Mesendoderm (in vitro differentiated cells): ENCODE measurements at regions not wholly inside any gene's neighbourhood (a gene's known extent, or its start where the extent isn't known, plus 50 kb on each side); places are given as distances from the start of the nearest gene placed in this dataset.
A peak's percentile ranks its signal among the peaks of the same experiment; 100 is the strongest.

Experiments
- DNase-seq: peaks from one replicate; pipeline ENCODE4 v3.0.0; 2013
- H2AK5ac ChIP-seq: 2 replicates; pipeline ENCODE4 v1.6.1; 2013; ENCODE audit warnings: low read length, inconsistent platforms
- H2BK120ac ChIP-seq: 2 replicates; pipeline ENCODE4 v1.6.1; 2013; ENCODE audit warnings: low read depth, mild to moderate bottlenecking, low read length, moderate library complexity, mixed read lengths
- H2BK15ac ChIP-seq: replicated peaks from 2 replicates; pipeline ENCODE4 v1.6.1; 2013; ENCODE audit warnings: low read depth, mild to moderate bottlenecking, moderate library complexity
- H2BK5ac ChIP-seq: 2 replicates; pipeline ENCODE4 v1.6.1; 2013; ENCODE audit warnings: low read length, inconsistent platforms
- H3K18ac ChIP-seq: 2 replicates; pipeline ENCODE4 v1.6.1; 2013; ENCODE audit warnings: mild to moderate bottlenecking, low read length, mixed read lengths
- H3K23ac ChIP-seq: one replicate; pipeline ENCODE4 v1.6.1; 2013; ENCODE audit warnings: low read length
- H3K27ac ChIP-seq: 2 replicates; pipeline ENCODE4 v1.5.1; 2013; ENCODE audit warnings: low read depth, mild to moderate bottlenecking, inconsistent platforms, low read length, moderate library complexity
- H3K27me3 ChIP-seq: 2 replicates; pipeline ENCODE4 v1.6.1; 2013; ENCODE audit warnings: low read length, control low read depth, mild to moderate bottlenecking, inconsistent platforms; ENCODE audit not compliant: insufficient read depth, poor library complexity
- H3K36me3 ChIP-seq: 2 replicates; pipeline ENCODE4 v1.6.1; 2013; ENCODE audit warnings: low read length, inconsistent platforms; ENCODE audit not compliant: control insufficient read depth, insufficient read depth
- H3K4ac ChIP-seq: one replicate; pipeline ENCODE4 v1.6.1; 2013; ENCODE audit warnings: low read depth, mild to moderate bottlenecking, low read length, moderate library complexity
- H3K4me1 ChIP-seq: 2 replicates; pipeline ENCODE4 v1.6.1; 2013; ENCODE audit warnings: low read depth, low read length, inconsistent platforms; ENCODE audit not compliant: control insufficient read depth
- H3K4me2 ChIP-seq: 2 replicates; pipeline ENCODE4 v1.6.1; 2013; ENCODE audit warnings: low read length
- H3K4me3 ChIP-seq: 2 replicates; pipeline ENCODE4 v1.5.1; 2013; ENCODE audit warnings: mild to moderate bottlenecking, low read length
- H3K56ac ChIP-seq: one replicate; pipeline ENCODE4 v1.6.1; 2013; ENCODE audit warnings: low read length
- H3K79me1 ChIP-seq: 2 replicates; pipeline ENCODE4 v1.6.1; 2013; ENCODE audit warnings: low read length, inconsistent platforms
- H3K79me2 ChIP-seq: 2 replicates; pipeline ENCODE4 v1.6.1; 2013; ENCODE audit warnings: mild to moderate bottlenecking, low read length; ENCODE audit not compliant: control insufficient read depth, insufficient read depth
- H3K9ac ChIP-seq: 2 replicates; pipeline ENCODE4 v1.6.1; 2013; ENCODE audit warnings: low read length, inconsistent platforms
- H4K5ac ChIP-seq: one replicate; pipeline ENCODE4 v1.6.1; 2013; ENCODE audit warnings: low read length
- H4K8ac ChIP-seq: one replicate; pipeline ENCODE4 v1.6.1; 2013; ENCODE audit warnings: low read depth, mild to moderate bottlenecking, control low read depth, low read length, moderate library complexity
- WGBS: extraction: QIAGEN DNeasy Blood & Tissue Kit; methylation state at CpG from one replicate; pipeline ENCODE4 v1.1.7; 2013; ENCODE audit warnings: low lambda C conversion rate, missing lambda C conversion rate; ENCODE audit not compliant: insufficient coverage; ENCODE audit errors: extremely low coverage; 5-methylcytosine and 5-hydroxymethylcytosine counted together

GRCh38 chr18:38421872-38422615 lies 856.4 kb upstream of the CELF4 start:
- H4K8ac ChIP-seq: no peak overlapping the region
- no peak overlapping the region for H2BK120ac ChIP-seq
- H2BK5ac ChIP-seq: no peak overlapping the region
- no peak overlapping the region for H3K4me2 ChIP-seq
- no peak overlapping the region for H3K23ac ChIP-seq
- H3K9ac ChIP-seq: no peak overlapping the region
- no peaks in the 10 kb centered on the region for H3K36me3 ChIP-seq
- H3K56ac ChIP-seq: no peak overlapping the region
- H2BK15ac ChIP-seq: no peak overlapping the region
- H3K4ac ChIP-seq: no peak overlapping the region
- DNase-seq: no peak
- no CpG with 5 or more reads among the region's 6 CpGs for WGBS
- no peak overlapping the region for H3K18ac ChIP-seq
- no peak overlapping the region for H2AK5ac ChIP-seq
- H4K5ac ChIP-seq: no peak overlapping the region
- H3K4me3 ChIP-seq: no peak overlapping the region
- no peaks in the 10 kb centered on the region for H3K79me2 ChIP-seq
- H3K27me3 ChIP-seq: no peaks in the 10 kb centered on the region
- no peak overlapping the region for H3K27ac ChIP-seq
- H3K4me1 ChIP-seq: peaks cover 7% of the 10 kb centered on the region
- no peaks in the 10 kb centered on the region for H3K79me1 ChIP-seq

GRCh38 chr18:38421021-38421420 lies 855.4 kb upstream of the CELF4 start:
- Histone ChIP-seq H3K18ac (no peak overlapping the region), H3K27me3 (no peaks in the 10 kb centered on the region), H3K4ac (no peak overlapping the region), H3K27ac (no peak overlapping the region), H3K9ac (no peak overlapping the region), H3K56ac (no peak overlapping the region), H3K79me1 (no peaks in the 10 kb centered on the region), H3K4me2 (no peak overlapping the region), H3K36me3 (no peaks in the 10 kb centered on the region), H2BK15ac (no peak overlapping the region), H4K5ac (no peak overlapping the region), H3K4me1 (peaks cover 6% of the 10 kb centered on the region), H2AK5ac (no peak overlapping the region), H2BK120ac (no peak overlapping the region), H3K23ac (no peak overlapping the region), H2BK5ac (no peak overlapping the region), H4K8ac (no peak overlapping the region), H3K4me3 (no peak overlapping the region), H3K79me2 (no peaks in the 10 kb centered on the region)
- WGBS: no CpG with 5 or more reads among the region's 10 CpGs
- DNase-seq: peak; percentile 28

GRCh38 chr18:38420611-38421010 lies 855.0 kb upstream of the CELF4 start:
- no CpG with 5 or more reads among the region's 3 CpGs for WGBS
- no peak overlapping the region for H4K8ac ChIP-seq
- no peak overlapping the region for H4K5ac ChIP-seq
- H2BK5ac ChIP-seq: no peak overlapping the region
- no peaks in the 10 kb centered on the region for H3K27me3 ChIP-seq
- no peak overlapping the region for H2BK15ac ChIP-seq
- no peak overlapping the region for H2BK120ac ChIP-seq
- no peak overlapping the region for H3K18ac ChIP-seq
- no peak overlapping the region for H3K4me2 ChIP-seq
- H3K23ac ChIP-seq: no peak overlapping the region
- H3K79me2 ChIP-seq: no peaks in the 10 kb centered on the region
- no peak overlapping the region for H3K4me3 ChIP-seq
- H3K4ac ChIP-seq: no peak overlapping the region
- no peaks in the 10 kb centered on the region for H3K36me3 ChIP-seq
- H2AK5ac ChIP-seq: no peak overlapping the region
- no peak overlapping the region for H3K27ac ChIP-seq
- H3K9ac ChIP-seq: no peak overlapping the region
- no peak for DNase-seq
- no peak overlapping the region for H3K56ac ChIP-seq
- H3K4me1 ChIP-seq: peaks cover 6% of the 10 kb centered on the region
- H3K79me1 ChIP-seq: no peaks in the 10 kb centered on the region

GRCh38 chr18:38415811-38416210 lies 850.2 kb upstream of the CELF4 start:
- Histone ChIP-seq H3K18ac (no peak overlapping the region), H2AK5ac (no peak overlapping the region), H3K4me1 (peaks cover 2% of the 10 kb centered on the region), H2BK120ac (no peak overlapping the region), H3K27me3 (no peaks in the 10 kb centered on the region), H3K4me3 (no peak overlapping the region), H4K5ac (no peak overlapping the region), H2BK15ac (no peak overlapping the region), H4K8ac (no peak overlapping the region), H3K9ac (no peak overlapping the region), H3K36me3 (no peaks in the 10 kb centered on the region), H3K79me2 (no peaks in the 10 kb centered on the region), H3K27ac (no peak overlapping the region), H3K4me2 (no peak overlapping the region), H2BK5ac (no peak overlapping the region), H3K23ac (no peak overlapping the region), H3K79me1 (no peaks in the 10 kb centered on the region), H3K56ac (no peak overlapping the region), H3K4ac (no peak overlapping the region)
- DNase-seq: no peak
- WGBS: no CpG with 5 or more reads among the region's 4 CpGs

- Histone ChIP-seq H3K27me3 (no peaks in the 10 kb centered on the region), H3K27ac (no peak overlapping the region)
Measured at GRCh38 chr18:38413193-38413592, 847.6 kb upstream of the CELF4 start.

GRCh38 chr18:38406607-38407006 lies 841.0 kb upstream of the CELF4 start:
- no peaks in the 10 kb centered on the region for H3K79me1 ChIP-seq
- no peak overlapping the region for H3K23ac ChIP-seq
- DNase-seq: no peak
- no peak overlapping the region for H4K5ac ChIP-seq
- no peak overlapping the region for H2BK120ac ChIP-seq
- H3K56ac ChIP-seq: no peak overlapping the region
- H3K27ac ChIP-seq: no peak overlapping the region
- H2BK15ac ChIP-seq: no peak overlapping the region
- no peaks in the 10 kb centered on the region for H3K79me2 ChIP-seq
- no peaks in the 10 kb centered on the region for H3K36me3 ChIP-seq
- no peak overlapping the region for H2BK5ac ChIP-seq
- no peak overlapping the region for H2AK5ac ChIP-seq
- WGBS: no CpG with 5 or more reads among the region's 4 CpGs
- H3K4me1 ChIP-seq: no peaks in the 10 kb centered on the region
- no peaks in the 10 kb centered on the region for H3K27me3 ChIP-seq
- H3K18ac ChIP-seq: no peak overlapping the region
- H3K4me2 ChIP-seq: no peak overlapping the region
- H3K4me3 ChIP-seq: no peak overlapping the region
- no peak overlapping the region for H4K8ac ChIP-seq
- no peak overlapping the region for H3K4ac ChIP-seq
- H3K9ac ChIP-seq: no peak overlapping the region

More at GRCh38 chr18:38413193-38413592, 847.6 kb upstream of the CELF4 start:
- no peak overlapping the region for H3K56ac ChIP-seq
- H3K9ac ChIP-seq: no peak overlapping the region
- no peak overlapping the region for H3K4me3 ChIP-seq
- no peak overlapping the region for H3K23ac ChIP-seq
- H3K79me2 ChIP-seq: no peaks in the 10 kb centered on the region
- WGBS: no CpG with 5 or more reads among the region's 2 CpGs
- H3K18ac ChIP-seq: no peak overlapping the region
- no peak overlapping the region for H2BK15ac ChIP-seq
- no peak overlapping the region for H4K8ac ChIP-seq
- no peaks in the 10 kb centered on the region for H3K79me1 ChIP-seq
- no peak overlapping the region for H3K4me2 ChIP-seq
- H2AK5ac ChIP-seq: no peak overlapping the region
- no peaks in the 10 kb centered on the region for H3K4me1 ChIP-seq
- no peak overlapping the region for H3K4ac ChIP-seq
- no peak overlapping the region for H2BK120ac ChIP-seq
- H4K5ac ChIP-seq: no peak overlapping the region
- no peak for DNase-seq
- H3K36me3 ChIP-seq: no peaks in the 10 kb centered on the region
- no peak overlapping the region for H2BK5ac ChIP-seq
